ENCODE measurements at regions not wholly inside any gene's neighbourhood (a gene's known extent, or its start where the extent isn't known, plus 50 kb on each side); places are given as distances from the start of the nearest gene placed in this dataset.
"Not testable (repeated sequence)": the region's sequence is repeated elsewhere in the genome, so short reads cannot be mapped to it uniquely, and the experiment has no call there.

DNA sequence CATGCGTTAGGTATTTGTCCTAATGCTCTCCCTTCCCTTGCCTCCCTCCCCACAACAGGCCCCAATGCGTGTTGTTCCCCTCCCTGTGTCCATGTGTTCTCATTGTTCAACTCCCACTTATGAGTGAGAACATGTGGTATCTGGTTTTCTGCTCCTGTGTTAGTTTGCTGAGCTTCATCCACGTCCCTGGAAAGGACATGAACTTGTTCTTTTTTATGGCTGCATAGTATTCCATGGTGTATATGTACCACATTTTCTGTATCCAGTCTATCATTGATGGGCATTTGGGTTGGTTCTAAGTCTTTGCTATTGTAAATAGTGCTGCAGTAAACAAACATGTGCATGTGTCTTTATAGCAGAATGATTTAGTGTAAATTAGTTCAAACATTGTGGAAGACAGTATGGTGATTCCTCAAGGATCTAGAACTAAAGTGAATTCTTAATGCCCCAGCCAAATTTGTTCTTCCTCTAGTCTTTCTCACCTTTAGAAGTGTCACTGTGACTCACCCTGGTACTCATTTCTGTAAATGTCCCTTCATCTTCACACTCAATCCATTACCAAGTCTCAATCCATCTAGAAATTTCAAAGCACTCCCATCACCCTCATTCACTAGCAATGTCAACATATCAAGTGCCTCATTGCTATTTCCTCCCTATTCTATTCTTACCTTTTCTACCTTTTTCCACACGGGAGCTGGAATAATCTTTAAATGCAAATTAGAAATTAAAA lies 123.9 kb downstream of the MREG start:
- DNase-seq (ENCODE audit: low spot score): not testable (repeated sequence)

DNA sequence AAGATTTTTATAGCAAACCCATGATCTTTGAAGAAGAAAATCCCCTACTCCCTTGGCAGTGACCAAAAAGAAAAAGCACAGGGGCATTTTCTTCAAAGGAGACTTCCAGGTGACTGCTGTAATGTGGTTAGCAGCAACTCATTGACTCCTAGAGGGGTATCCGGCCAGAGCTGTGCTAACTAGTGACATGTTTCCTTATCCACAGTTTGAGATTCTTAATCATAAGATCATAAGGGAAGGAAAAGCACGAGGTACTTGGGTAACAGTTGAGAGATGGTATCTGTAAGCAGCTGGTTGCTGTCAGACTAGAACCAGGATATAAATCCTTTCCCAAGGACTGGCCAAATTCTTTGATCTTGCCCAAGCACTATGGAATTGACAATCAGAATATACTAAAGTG lies 124.7 kb downstream of the MREG start:
- no peak for DNase-seq (ENCODE audit: low spot score)

DNA sequence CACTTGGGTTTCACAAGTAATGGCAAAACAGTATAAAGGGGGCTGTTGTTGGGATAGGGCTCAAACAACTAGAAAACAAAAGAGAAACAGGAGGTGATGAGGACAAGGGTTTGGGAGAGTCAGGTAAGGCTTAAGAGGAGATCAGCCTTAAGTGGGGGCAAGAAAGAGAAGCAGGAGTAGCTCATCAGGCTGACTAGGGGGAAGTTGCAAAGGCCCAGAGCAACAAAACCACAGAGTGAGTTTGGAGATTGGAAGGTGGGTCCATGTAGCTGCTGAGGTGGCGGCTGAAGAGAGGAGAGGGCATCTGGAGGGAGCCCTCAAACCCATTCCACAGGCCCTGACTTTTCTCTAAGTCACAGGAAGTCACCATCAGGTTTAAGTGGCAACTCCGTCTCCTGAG lies 126.0 kb downstream of the MREG start:
- no peak for DNase-seq (ENCODE audit: low spot score)

DNA sequence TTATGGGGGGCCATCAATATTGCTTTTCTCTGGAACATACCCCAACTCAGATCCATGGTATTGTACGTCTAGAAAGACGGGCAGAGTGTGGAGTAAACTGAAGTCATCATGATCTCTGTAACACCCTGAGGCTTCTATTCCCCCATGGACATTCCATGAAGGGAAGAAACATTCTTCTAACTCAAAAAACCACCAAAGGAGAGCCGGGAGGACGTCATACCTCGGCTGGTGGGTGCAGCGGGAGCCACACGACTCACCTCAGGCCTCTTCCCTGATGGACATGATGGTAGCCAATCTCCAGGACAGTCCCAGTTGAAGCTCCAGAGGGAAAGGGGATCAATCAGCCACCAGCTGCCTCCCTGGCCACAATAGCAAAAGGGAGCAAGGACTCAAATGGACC lies 127.3 kb downstream of the MREG start:
- no peak for DNase-seq (ENCODE audit: low spot score)

DNA sequence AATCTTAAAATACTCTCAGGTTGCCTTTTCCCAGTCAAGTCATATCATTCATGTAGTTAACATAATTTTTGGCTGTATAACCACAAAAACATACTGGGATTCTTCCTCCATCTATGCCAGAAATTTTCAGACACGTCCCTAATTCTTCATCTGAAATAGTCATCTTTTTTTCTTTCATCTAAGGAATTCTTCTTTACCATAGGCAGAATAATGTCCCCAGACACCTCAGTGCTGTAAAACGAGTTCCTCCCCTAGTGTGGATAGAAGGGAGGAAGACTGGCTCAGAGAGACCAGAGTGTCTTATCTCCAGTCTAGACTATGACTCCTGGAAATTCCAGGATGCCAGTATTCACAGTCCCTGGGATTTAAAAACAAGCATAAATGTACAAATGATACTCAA lies 127.8 kb downstream of the MREG start:
- DNase-seq (ENCODE audit: low spot score): no peak

DNA sequence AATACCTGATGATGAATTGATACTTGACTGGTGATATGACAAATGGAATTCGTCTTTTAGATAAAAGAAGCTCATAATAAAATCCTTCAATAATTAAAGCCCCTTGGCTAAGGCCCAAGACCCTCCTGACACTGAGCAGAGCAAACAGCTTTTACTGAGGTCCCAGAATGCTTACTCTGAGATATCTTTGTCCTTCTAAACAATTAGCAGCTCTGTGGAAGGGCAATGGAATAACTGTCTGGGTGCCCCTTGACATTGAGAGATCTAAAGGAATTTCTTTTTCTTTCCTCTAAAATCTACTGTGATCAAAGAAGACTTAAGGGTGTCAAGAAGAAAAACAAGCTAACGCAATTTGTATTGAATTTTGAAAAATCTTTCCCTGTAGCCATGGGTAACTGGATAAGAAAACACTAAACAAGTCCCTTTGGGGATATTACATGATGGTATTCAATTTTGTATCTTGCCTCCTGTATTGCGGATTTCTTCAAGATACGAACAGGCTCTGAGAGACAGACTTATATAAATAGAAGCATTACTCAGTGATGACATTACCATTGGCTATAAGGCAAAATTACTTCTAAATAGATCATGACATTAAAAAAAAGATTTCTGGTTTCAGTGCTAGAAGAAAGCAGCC lies 128.8 kb downstream of the MREG start:
- DNase-seq (ENCODE audit: low spot score): no peak

DNA sequence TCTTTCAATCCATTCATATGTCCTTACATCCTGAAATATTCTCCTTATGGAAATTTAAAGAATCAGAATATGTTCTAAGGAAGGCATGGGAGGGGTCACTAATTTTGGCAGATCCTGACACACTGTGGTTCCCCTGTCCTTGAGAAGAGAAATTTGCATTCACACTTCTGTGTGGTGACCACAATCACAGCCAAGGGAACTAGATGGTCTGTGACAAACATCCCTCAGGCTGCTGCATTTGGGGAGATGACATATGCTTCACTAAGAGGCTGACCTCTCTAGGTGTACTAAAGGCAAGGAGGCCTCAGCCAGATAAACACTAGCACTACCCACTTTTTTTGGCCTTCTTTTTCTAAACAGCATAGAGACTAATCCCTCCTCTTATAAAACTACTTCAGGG lies 129.6 kb downstream of the MREG start:
- DNase-seq (ENCODE audit: low spot score): no peak

DNA sequence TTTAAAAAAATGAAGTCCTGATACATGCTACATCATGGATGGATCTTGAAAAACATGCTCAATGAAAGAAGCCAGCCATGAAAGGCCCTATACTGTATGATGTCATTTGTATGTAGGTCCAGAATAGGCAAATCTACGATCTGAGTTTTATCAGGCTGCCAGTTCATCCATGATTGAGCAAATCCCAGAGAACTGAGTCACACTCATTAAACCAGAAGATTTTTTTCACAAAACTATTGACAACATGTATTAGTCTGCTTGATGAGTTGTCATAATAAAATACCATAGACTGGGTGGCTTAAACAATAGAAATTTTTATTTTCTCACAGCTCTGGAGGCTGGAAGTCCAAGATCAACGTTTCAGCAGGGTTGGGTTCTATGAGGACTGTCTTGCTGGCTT lies 130.7 kb downstream of the MREG start:
- no peak for DNase-seq (ENCODE audit: low spot score)

DNA sequence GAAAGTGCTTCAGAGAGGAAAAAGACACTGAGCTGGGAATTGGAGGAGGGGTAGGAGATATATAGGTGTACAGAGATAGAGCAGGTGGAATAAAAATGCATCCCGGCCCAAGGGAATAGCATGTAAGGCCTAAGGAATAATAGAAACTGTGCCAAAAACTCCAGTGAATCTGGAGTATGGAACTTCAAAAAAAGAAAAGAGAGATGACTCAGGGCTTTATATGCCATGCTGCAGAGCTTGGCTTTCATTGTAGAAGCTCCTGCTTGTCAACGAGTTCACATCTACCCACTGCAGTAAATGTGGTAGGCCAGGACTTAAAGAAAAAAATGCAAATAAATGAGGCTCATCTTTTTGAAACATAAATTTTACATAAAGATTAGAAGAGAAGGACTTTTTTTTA lies 131.8 kb downstream of the MREG start:
- DNase-seq (ENCODE audit: low spot score): no peak

DNA sequence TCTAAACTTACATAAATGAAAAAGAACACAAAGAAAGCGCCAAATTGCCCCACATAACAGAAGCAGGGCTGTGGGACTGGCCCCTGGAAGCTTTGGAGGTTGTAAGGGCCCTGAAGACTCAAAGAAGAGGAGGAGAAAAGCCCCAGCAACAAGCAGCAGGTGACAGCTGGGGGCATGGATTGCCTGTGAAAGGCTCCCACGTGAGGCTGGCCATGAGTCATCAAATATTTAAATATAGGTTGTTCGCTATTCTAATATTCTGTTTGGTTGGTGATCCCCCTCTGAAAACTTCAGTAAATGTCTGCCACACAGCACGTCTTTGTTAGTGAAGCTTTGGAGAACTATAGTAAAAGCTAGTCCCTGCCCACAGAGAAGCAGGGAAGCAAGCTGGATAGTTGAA lies 132.4 kb downstream of the MREG start:
- DNase-seq (ENCODE audit: low spot score): no peak

DNA sequence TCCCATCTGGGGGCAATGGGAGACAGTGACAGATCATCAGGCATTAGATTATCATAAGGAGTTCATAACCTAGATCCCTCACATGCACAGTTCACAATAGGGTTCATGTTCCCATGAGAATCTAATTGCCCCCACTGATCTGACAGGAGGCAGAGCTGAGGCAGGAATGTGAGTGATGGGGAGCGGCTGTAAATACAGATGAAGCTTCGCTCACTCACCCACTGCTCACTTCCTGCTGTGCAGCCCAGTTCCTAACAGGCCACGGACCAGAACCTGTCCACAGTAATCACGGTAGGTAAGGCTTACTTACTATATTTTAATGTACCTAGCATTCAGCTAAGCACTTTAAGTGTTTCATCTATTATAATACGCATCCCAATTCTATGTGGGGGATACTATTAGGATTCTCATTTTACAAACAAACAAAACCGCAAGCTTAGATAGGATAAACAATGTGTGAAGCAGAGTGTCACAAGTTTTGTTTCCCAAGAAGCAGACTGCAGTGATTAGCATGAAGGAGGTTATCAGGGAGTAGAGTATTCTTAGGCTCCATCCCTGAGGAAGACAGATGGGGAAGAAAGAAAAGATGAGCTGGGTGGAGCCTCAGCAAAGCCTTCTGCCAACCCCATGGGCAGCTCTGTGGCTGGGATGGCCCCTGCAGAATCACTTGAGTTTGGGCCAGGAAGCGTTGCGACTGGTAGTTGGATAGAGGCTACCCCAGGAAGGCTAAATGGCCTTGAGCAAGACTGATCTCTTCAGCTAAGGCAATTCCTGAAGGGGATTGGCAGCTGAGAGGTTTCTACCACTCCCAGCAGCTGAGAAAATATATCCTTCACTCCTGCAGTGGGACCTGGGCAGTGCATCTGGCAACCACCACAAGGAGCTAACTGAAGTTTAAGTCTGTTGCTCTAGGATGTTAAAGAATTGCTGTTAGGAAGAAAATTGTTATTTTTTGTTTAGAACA lies 133.1 kb downstream of the MREG start:
- DNase-seq (ENCODE audit: low spot score): no peak

DNA sequence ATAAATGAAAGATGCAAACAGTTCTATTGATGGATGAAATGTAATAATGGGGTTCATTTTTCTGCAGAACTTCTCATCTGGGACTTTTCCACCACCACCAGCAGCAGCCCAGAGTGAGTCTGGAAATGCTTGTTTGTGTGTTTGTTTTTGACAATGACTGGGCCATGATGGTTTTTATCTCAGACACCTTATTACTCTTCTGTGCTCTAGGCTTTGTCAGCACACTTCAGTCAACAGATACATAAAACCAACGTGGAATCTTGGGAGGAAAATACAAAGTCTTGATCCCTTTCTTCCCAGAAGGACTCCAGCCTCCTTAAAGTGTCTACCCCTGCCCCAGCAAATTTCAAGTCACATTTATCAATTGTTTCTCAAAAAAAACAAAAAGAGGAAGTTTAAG lies 134.0 kb downstream of the MREG start:
- DNase-seq (ENCODE audit: low spot score): no peak

DNA sequence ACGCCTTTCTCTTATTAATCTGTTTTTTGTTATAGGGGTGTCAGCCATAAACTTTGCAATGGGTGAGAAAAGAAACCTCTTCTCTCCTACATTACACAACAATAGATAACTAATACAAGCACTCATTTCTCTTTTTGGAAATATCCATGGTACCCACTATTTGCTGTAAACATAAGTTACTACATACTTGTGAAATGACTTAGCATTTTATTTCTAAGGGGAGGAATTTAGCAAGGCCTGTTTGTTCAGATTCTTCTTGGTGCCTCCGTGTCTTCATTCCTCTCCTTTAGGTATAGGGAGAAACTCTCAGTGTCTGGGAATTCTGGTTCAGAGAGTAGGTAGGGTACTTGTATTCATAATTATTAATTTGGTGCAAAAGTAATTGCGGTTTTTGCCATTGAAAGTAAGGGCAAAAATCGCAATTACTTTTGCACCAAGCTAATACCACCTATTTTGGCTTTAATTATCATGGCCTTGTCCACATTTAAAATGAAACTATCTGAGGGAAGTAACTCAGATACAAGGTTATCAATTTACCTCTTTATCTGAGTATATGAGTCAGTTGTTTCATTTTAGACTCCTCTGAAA lies 134.8 kb downstream of the MREG start:
- DNase-seq (ENCODE audit: low spot score): no peak

DNA sequence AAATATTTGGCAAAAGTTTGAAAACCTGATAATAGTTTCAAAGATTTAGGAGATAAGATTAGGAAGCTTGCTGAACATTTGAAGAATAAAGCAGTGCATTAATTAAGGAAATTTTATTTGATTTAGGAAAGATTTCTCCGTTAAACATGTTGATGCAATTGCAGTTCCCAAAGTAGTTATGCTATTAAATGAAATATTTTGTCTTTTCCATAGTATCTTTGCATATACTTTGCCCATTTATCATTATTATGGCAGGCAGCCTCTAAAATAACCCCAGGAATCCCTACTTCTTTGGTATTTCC lies 136.5 kb downstream of the MREG start:
- DNase-seq (ENCODE audit: low spot score): no peak

DNA sequence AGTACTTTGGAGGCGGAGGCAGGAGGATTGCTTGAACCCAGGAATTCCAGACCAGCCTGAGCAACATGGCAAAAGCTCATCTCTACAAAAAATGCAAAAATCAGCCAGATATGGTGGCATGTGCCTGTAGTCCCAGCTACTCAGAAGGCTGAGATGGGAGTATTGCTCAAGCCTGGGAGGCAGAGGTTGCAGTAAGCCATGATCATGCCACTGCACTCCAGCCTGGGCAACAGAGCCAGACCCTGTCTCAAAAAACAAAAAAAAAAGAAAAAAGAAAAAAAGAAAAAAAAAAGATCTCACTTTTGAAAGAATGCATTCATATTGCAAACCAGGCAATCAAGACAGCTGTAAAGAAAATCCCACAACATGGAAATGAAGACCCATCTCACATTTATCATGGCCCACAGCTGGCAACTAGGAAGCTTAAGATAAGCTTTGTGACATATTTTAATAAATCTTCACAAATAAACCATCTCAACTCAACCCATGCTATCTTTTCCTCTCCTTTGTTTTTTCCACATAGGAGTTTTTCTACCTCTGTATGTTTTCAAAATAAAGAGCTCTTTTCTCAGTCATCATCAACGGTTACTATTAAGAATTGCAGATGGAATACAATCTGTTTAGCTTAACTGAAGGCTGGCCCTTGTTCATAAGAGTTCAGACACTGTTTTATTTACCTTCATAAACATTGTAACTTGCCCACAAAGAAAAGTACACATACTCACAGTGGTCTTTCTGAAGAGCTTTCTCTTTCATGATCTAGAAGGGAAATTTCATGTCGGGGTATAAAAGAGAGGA lies 137.0 kb downstream of the MREG start:
- no peak for DNase-seq (ENCODE audit: low spot score)

DNA sequence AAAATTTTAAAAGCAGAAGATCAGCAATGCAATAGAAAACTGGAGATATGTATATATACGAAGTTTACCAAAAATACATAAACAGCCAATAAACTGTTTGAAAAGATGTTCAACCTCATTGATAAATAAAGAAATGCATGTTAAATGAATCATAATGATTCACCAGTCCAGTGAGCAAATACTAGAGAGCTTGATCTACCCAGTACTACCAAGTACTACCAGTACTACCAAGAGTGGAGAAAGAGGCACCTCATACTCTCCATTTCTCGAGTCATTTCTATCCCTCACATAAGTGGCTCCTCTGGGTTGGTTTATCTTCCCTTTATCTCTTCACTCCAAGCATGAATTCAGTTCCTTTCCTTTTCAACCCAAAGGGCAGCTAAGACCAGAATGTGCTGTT lies 138.9 kb downstream of the MREG start:
- DNase-seq (ENCODE audit: low spot score): no peak

DNA sequence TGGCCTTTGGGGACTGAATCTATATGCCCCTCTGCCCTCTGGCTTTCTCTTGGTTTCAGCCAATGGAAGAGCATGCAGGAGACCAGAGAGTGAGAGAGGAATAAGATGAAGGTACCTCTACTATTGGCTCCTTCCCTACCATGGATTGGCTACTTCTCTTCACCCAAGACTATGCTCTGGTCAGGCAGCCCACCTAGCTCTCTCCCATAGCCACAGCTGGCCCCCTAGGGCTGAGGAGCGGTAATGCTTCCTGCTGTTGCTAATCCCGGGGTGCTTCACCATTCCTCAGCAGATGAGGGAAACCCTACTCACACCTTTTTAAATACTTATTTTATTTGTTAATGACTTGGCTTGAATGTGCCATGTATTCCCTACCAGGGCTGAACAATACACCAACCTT lies 142.4 kb downstream of the MREG start:
- DNase-seq (ENCODE audit: low spot score): no peak

DNA sequence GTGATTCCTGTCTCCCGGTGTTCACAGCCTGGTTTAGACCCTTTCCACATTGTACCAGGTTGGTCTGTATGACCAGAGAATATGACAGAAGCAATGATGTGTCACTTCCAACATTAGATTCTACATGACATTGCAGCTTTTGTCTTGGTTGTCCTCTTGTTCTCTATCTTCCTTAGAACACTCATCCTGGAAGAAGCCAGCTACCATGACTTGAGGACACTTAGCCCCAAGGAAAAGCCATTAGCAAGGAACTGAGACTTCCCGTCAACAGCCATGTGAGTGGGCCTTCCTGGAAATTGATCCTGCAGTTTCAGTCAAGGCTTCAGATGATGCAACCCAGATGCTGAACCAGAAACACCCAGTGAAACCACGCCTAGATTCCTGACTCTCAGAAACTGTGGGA lies 143.3 kb downstream of the MREG start:
- DNase-seq (ENCODE audit: low spot score): no peak

DNA sequence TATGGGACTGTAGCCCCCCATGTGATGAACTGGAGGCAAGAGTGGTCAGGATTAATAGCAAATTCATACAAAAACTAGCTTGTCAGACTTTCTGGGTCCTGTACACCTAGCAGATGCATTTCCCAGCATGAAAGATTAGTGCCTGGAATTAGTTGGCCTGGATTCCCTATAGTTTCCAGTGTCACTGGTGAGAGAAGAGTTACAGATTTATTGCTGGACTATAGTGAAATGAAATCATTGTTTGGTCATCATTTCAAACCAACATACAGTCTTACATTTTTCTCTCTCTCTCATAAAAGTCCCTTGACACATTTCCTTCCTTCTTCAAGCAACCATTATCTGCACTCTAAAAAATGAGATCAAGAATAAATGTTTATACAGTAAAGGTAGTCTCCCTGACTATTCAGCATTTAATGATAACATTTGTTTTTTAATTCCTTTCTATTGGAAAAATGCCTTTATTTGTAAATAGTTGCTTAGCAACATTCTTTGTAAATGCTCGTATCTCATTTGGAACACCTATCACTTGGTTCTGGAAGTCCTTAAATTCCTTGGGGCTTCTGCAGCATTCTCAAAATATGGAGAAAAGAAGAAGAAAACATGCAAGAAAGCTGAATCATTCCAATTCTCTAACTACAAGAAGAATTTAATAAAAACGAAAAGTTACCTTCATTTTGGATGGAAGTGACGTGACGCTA lies 144.4 kb downstream of the MREG start:
- DNase-seq (ENCODE audit: low spot score): no peak

DNA sequence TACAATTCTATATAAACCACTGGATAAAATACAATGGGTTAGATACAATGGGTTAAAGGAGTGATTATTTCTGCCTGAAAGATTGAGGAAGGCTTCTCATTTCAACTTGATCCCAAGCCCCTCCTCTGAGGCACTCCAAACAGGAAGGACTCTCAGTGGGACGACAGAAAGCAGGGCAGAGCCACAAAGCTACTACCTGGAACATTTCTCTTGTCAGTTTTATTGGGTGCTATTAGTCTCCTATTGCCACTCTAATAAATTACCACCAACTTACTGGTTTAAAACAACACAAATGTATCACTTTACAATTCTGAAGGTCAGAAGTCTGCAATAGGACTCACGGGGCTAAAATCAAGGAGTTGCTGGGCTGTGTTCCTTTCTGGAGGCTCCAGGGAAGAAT lies 146.7 kb downstream of the MREG start:
- no peak for DNase-seq (ENCODE audit: low spot score)

DNA sequence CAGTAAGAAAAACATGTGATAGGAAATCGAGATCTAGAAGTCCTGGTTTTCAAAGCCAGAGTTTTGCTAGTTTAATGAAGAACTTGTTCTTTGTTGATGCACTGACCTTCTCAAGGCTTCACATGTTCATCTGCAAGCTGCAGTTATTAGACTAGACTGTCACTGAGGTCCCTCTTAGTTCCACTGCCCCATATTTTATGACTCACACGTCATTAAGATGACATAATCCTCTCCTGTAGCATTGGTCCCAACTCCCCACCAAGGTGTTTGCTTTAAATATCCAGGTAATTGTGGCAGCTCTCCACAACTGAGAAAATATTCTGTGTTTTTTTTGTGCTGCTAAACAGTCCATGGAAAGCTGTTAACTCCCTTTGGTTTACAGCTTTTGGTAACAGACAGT lies 149.7 kb downstream of the MREG start:
- no peak for DNase-seq (ENCODE audit: low spot score)
